ENCODE measurements at regions not wholly inside any gene's neighbourhood (a gene's known extent, or its start where the extent isn't known, plus 50 kb on each side); places are given as distances from the start of the nearest gene placed in this dataset.

DNA sequence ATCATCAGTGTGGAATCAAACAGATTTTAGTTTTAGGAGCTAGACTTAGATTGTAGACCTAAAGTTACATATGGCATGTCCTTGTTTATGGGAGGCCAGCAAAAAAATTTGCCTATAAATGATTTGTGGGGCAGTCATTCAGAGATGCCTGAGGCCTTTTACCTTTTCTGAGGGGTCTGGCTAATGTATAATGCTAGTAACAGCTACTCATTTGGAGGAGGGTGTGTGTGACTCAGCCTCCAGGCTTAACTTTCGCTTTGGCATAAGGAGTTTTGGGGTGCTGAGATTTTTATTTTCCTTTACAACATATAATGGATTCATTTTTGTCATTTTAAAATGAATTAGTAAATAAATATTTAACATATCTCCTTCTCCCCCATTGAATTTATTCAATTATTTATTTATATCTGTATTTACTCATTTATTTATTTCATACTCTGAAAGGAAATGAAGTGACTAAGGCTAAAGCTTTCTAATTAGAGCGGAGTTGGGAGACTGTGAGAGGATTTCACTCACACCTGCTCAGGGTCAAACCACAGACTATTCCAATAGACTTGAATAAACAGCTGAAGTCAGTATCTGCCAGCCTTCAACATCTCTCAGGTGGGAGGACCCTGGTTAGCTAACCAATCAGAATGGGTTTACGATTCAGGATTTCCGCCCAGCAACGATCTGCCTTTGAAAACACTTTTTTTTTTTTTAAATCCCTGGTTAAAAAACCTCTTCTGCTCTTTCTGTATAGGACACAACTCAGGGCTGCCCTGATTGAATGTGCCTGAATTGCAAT lies 487.5 kb upstream of the SGCD start:
- TF ChIP-seq TCF7L2 (IDR thresholded peaks at IDR 0.05; ENCODE audit: low read depth, low read length): no peak
- TF ChIP-seq SIN3A (IDR thresholded peaks at IDR 0.05; ENCODE audit: borderline replicate concordance, insufficient read depth, low read depth, low read length): no peak
- TF ChIP-seq, protein P1, sequence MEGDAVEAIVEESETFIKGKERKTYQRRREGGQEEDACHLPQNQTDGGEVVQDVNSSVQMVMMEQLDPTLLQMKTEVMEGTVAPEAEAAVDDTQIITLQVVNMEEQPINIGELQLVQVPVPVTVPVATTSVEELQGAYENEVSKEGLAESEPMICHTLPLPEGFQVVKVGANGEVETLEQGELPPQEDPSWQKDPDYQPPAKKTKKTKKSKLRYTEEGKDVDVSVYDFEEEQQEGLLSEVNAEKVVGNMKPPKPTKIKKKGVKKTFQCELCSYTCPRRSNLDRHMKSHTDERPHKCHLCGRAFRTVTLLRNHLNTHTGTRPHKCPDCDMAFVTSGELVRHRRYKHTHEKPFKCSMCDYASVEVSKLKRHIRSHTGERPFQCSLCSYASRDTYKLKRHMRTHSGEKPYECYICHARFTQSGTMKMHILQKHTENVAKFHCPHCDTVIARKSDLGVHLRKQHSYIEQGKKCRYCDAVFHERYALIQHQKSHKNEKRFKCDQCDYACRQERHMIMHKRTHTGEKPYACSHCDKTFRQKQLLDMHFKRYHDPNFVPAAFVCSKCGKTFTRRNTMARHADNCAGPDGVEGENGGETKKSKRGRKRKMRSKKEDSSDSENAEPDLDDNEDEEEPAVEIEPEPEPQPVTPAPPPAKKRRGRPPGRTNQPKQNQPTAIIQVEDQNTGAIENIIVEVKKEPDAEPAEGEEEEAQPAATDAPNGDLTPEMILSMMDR (IDR thresholded peaks at IDR 0.05): no peak
- TF ChIP-seq REST (IDR thresholded peaks at IDR 0.05; ENCODE audit: insufficient read depth in 1 of 2, low read depth in 2 of 2, low read length in 1 of 2): no peak
- TF ChIP-seq POLR2AphosphoS5 (IDR thresholded peaks at IDR 0.05; ENCODE audit: low read depth, low read length): no peak
- ChIA-PET CTCF (no interaction called here), POLR2A (no interaction called here)
- ATAC-seq (no peak), DNase-seq (ENCODE audit: low read depth, low spot score) (no peak)
- intact Hi-C loops (cut with micrococcal nuclease; ENCODE audit: unreplicated experiment) (no loop called here), in situ Hi-C loops (cut with HindIII; ENCODE audit: low pct_unique_long_range_greater_than_20kb, low sequenced_read_pairs) (no loop called here)
- H3K4me3 ChIP-seq (ENCODE audit: low read depth in 2 of 2, low read length in 2 of 2): no peak overlapping the region
- no peaks in the 10 kb centered on the region for H3K27me3 ChIP-seq (ENCODE audit: control insufficient read depth, insufficient read depth, low read length)
- BruUV-seq (replicated peaks): no TSS peak
- no peaks in the 10 kb centered on the region for H3K36me3 ChIP-seq (ENCODE audit: control insufficient read depth, insufficient read depth, low read length)
- H3K9me3 ChIP-seq (ENCODE audit: control insufficient read depth, insufficient read depth, low read depth, low read length): no peaks in the 10 kb centered on the region
- no peak overlapping the region for H3K27ac ChIP-seq (ENCODE audit: low read length)
- H3K4me1 ChIP-seq (ENCODE audit: control insufficient read depth, insufficient read depth, low read length): no peaks in the 10 kb centered on the region

- Histone ChIP-seq H3K4me3 (ENCODE audit: low read depth in 2 of 2, low read length in 2 of 2) (no peak overlapping the region), H3K27me3 (ENCODE audit: control insufficient read depth, insufficient read depth, low read length) (no peaks in the 10 kb centered on the region), H3K36me3 (ENCODE audit: control insufficient read depth, insufficient read depth, low read length) (no peaks in the 10 kb centered on the region), H3K9me3 (ENCODE audit: control insufficient read depth, insufficient read depth, low read depth, low read length) (no peaks in the 10 kb centered on the region), H3K4me1 (ENCODE audit: control insufficient read depth, insufficient read depth, low read length) (no peaks in the 10 kb centered on the region), H3K27ac (ENCODE audit: low read length) (no peak overlapping the region)
- POLR2A ChIA-PET: no interaction called here
- no peak for DNase-seq (ENCODE audit: low read depth, low spot score)
- TF ChIP-seq SIN3A (IDR thresholded peaks at IDR 0.05; ENCODE audit: borderline replicate concordance, insufficient read depth, low read depth, low read length) (no peak), TCF7L2 (IDR thresholded peaks at IDR 0.05; ENCODE audit: low read depth, low read length) (no peak), REST (IDR thresholded peaks at IDR 0.05; ENCODE audit: insufficient read depth in 1 of 2, low read depth in 2 of 2, low read length in 1 of 2) (no peak), POLR2AphosphoS5 (IDR thresholded peaks at IDR 0.05; ENCODE audit: low read depth, low read length) (no peak)
- TF ChIP-seq, protein P1 (IDR thresholded peaks at IDR 0.05): no peak
- intact Hi-C loops (cut with micrococcal nuclease; ENCODE audit: unreplicated experiment): no loop called here
- CTCF ChIA-PET: no interaction called here
- no peak for ATAC-seq
- no TSS peak for BruUV-seq (replicated peaks)
- in situ Hi-C loops (cut with HindIII; ENCODE audit: low pct_unique_long_range_greater_than_20kb, low sequenced_read_pairs): no loop called here
Measured at GRCh38 chr5:155844542-155844941, 482.4 kb upstream of the SGCD start.
